ENCODE measurements at regions not wholly inside any gene's neighbourhood (a gene's known extent, or its start where the extent isn't known, plus 50 kb on each side); places are given as distances from the start of the nearest gene placed in this dataset.
"Not testable (repeated sequence)": the region's sequence is repeated elsewhere in the genome, so short reads cannot be mapped to it uniquely, and the experiment has no call there.

- no peak for DNase-seq (ENCODE audit: low spot score)
Observed at GRCh38 chr1:38500891-38501290, 358.7 kb downstream of the RRAGC start.

- DNase-seq (ENCODE audit: low spot score): no peak
Observed at GRCh38 chr1:38500352-38500751, 359.2 kb downstream of the RRAGC start.

DNA sequence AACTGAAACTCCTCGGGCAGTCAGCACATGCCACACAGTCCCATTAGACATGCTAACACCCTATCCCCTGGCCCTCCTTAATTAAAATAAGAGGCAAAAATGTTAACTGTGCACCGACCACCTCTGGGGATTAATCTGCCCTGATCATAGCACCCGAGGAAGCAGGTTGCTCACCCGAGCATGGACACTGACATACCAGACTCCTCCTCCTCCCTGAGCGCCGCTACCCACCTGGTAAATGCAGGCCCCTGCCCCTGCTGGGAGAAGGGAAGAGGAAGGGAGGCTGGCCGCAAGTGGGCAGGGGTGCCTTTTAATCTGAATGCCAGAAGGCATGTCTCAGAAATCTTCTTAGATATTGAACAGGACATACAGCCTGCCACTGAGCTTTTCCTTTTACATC is 360.9 kb downstream of the RRAGC start:
- no peak for DNase-seq (ENCODE audit: low spot score)

DNA sequence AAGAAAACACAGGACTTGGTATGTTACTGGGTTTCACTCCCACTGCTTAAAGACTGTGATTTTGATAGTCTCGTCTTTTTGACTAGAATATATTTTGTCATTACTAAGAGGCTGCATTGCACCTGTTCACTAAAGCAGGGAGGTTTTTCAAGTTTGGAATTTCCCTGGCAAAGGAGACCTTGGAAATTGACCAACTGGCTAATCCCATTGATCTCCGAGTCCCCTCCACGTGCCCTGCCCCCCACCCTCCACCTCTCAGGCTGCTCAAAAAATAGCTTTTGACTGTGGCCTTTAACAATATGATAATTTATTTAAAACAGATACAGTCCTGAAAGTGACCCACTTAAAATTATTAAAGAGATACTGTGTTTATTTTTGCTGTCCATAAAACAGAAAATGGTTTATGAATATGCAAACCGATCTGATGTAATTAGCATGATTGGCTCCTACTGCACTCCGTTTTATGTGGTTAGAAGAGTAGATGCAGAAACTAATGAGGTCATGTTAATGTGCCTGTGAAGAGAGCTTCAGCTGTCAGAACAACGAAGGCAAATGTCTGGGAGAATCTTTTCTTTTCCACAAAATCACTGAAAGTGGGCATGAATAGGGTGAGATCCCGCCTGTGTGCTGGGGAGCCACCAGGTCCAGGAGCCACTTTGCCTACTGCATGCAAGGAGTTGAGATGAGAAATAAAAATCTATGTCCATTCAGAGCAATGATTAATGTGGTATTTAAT is 361.5 kb downstream of the RRAGC start:
- DNase-seq (ENCODE audit: low spot score): no peak

- DNase-seq (ENCODE audit: low spot score): not testable (repeated sequence)
Observed at GRCh38 chr1:38493306-38493705, 366.3 kb downstream of the RRAGC start.

DNA sequence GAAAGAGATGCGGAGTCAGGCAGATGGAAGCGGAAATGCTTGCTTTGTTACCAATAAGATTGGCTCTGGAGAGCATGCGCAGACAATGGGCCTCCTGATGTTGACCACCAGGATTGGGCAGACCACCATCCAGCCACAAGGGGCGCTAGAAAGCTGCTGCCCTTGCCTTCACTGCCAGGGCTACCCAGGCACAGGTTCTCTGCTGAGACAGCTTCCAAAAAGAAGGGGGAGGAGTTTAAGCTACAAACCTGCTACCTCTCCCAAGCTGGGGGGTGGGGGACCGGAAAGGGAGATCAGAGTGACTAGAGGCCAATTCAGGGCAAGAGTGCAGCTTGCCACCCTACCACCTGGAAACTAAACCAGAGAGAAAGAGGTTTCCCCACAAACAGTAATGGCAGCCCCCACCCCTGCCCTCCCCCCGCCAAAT is 369.7 kb downstream of the RRAGC start:
- peak; percentile 39 for DNase-seq (ENCODE audit: low spot score)

GRCh38 chr1:38488162-38488898 is 371.2 kb downstream of the RRAGC start:
- no peak for DNase-seq (ENCODE audit: low spot score)

DNA sequence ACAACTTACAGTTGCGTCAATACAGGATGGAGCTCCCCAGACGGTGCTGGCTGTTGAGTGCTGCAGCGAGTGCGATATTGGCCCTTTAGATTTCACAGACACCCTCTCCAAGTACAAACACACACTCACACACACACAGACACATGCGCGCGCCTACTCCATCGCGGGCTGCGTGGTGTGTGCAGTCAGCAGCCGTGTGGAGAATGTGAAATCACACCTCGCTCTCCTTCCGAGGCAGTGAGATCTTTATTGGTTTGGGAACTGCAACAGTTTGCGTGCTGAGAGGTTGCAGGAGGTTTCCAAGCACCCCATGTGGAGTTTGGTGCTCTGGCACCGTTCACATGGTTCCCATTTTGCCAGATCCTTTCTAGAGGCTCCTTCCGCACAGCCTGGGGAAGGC is 372.2 kb downstream of the RRAGC start:
- DNase-seq (ENCODE audit: low spot score): no peak

DNA sequence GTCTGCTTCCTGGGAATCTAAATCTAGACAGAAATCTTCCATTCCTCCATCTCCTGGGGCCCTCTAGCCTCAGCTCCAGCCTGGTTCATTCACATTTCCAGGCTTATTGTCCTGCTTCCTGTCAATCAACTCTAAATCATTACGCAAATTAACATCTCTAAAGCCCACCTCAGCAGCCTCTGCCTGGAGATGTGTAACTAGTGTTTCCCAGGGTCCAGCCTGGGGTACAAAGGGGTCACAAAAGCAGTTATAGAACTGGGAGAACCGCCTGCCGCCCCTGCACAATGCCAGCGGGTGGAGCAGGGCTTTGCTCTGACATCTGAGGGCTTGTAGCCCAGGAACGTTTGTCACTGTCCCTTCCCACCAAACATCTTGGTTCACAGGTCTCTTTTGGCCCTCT is 373.5 kb downstream of the RRAGC start:
- no peak for DNase-seq (ENCODE audit: low spot score)

DNA sequence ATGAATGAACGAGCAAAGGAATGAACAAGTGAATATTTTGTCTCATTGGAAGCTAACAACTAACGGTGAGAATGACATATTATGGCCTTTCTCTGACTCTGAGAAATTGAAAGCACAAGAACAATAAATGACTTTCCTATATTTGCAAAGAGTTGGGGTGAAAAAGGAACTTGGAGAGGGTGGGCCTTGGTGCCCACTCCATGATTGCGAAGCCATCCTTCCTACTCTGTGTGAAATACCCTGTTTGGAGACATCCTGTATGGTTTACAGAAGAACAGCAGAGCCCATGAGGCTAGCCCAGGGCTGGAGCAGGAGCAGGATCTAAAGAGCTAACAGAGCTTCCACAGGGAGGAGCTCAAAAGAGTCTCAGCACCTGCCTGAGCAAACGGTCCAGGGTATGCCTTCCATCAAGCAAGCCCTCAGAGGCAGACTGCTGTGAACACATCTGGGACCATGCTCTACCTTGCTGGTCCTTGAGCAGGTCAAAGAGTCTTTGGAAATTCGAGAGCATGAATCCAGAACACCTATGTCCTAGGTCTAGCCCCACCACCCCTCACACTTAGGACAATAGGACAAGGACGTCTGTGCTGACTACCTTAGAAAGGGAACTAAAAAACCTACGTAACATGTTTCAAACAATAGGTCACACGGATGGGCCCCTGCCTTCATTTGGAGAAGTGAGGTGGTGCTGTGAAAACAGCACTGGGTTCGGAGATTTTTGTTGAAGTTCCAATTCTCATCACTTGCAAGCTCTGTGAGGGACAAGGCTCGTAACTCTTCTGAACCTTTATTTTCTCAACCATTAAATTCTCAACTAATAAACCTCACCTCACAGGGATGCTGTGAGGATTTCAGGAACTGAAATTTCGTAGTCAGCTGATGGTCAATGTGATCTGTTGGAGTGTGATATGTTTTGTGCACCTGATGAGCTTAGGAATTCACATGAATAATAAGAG is 377.4 kb downstream of the RRAGC start:
- DNase-seq (ENCODE audit: low spot score): no peak

DNA sequence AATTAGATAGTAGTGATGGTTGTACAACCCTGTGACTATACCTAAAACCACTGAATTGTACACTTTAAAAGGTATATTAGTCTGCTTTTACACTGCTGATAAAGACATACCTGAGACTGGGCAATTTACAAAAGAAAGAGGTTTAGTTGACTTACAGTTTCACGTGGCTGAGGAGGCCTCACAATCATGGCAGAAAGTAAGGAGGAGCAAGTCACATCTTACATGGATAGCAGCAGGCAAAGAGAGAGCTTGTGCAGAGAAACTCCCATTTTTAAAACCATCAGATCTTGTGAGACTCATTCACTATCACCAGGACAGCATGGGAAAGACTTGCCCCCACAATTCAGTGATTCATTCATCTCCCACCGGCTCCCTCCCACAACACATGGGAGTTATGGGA is 379.9 kb downstream of the RRAGC start:
- DNase-seq (ENCODE audit: low spot score): not testable (repeated sequence)

- DNase-seq (ENCODE audit: low spot score): no peak
Observed at GRCh38 chr1:38477811-38478210, 381.8 kb downstream of the RRAGC start.

DNA sequence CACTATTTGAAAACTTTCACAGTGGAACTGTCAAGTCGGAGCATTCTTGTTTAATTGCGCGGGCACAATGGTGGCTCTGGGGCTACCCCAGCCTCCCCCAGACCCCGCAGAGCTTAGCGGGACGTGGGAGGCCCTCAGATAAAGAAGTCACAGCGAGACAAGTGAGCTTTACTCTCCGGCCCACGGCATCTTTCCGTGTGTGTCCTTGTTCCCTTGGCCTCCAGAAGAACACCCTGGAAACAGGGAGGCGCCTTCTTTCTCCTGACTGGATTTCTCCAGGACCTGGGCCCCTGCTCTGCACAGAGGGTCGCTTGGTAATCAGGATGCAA is 382.8 kb downstream of the RRAGC start:
- DNase-seq (ENCODE audit: low spot score): no peak

GRCh38 chr1:38476111-38476849 is 383.3 kb downstream of the RRAGC start:
- no peak for DNase-seq (ENCODE audit: low spot score)

DNA sequence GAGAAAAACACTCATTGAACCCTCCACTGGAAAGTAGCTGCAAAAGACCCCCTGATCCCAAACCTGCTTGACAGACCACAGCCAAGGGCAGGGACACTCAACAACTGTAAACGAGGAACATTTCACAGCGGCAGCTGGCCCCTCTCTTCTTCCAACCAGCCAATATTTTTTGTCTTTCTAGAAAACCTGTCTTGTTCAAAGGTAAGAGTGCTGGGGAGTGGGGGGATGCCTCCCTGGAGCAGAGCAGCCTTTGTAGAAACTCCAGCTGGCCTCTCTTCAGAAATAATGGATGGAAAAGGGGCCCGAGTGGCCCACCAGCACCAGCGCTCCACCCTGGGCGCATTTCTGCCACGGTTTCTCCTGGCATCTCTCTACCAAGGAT is 384.0 kb downstream of the RRAGC start:
- DNase-seq (ENCODE audit: low spot score): no peak

DNA sequence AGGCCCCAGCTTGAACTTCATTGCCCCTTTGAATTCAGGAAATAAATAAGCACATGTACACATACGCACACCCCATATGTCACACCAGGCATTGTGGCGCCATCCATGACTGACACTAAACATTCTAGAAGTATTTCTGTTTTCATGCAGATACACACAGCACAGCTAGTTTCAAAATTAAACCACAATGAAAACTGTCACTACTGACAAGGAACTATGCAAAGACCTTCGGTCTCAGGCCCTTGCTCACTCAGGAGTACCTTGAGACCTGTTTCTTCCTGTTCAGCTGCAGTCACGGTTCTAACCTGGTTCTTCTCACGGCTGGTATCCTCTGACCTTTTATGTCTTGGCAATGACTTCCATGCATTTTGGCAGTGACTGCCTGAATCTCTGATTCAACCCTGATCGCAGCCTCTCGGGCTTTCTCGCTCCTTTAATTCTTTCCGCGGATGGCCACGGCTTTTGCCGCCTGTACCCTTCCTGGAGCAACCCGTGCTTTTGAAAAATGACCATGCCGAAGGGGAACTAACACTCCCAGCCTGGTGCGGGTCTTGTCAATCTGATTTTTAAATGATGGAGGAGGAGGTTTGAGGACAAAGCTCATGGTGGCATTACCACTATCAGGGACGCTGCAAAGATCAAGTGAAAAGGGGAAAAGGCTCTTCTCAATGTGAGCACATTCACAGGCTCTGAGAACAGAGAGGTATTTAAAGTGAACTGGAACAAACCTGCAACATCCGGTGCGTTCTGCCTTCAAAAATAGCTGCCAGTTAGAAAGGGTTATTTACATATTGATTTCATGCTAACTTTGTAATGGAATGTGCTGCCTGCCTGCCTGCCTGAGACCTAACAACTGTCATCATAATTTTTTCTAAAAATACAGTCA is 384.6 kb downstream of the RRAGC start:
- DNase-seq (ENCODE audit: low spot score): no peak

DNA sequence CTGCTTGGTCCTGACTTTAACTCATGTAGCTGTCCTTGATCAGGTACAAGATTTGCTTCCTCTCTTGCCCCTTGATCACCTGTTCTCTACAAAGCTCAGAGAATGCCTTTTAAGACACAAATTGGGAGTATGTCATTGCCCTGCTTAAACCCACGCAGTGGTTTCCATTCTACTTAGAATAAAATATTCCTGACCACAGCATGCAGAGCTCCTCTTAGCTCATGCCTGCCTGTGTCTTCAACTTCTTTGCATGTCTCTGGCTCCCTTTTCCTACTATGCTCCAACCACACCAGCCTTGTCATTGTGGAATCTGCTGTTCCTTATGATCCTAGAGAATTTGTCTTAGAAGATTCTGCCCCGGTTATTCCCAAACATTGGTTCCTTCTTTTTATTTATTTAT is 393.1 kb downstream of the RRAGC start:
- no peak for DNase-seq (ENCODE audit: low spot score)

- DNase-seq (ENCODE audit: low spot score): no peak
Observed at GRCh38 chr1:38465460-38465859, 394.1 kb downstream of the RRAGC start.

DNA sequence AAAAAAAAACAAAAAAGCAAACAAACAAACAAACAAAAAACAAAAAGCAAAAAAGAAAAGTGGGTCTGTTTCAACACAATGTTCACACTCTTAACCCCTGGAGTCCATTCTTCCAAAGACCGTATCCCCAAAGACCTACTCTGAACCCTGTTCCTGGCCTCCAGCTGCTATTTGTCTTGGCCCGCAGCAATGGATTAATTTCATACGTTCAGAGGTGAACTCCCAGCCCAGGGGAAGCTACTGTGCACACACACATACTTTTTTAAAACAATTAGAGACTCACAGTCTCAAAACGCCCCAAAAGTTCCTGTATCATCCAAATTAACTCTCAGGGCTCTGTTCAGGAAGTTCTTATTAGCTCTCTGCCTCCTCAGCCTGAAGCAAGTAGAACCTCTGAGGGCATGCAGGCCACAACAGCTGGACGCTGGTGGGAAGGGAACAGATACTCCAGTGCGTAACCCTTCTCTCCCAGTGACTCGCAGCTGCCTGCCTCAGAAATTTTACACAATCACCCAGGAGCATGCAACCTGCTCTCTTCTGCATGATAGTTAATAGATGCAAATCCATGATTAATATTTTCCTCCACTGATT is 395.4 kb downstream of the RRAGC start:
- no peak for DNase-seq (ENCODE audit: low spot score)

- no peak for DNase-seq (ENCODE audit: low spot score)
Observed at GRCh38 chr1:38463074-38463473, 396.5 kb downstream of the RRAGC start.

- no peak for DNase-seq (ENCODE audit: low spot score)
Observed at GRCh38 chr1:38456531-38456876, 403.1 kb downstream of the RRAGC start.

All from putamen (tissue), 1 donor.